EL (cell line): ENCODE measurements at regions not wholly inside any gene's neighbourhood (a gene's known extent, or its start where the extent isn't known, plus 50 kb on each side); places are given as distances from the start of the nearest gene placed in this dataset.

ENCODE experiments used
- DNase-seq: peaks from one replicate; pipeline ENCODE4 v3.0.0-alpha.2; 2016

GRCh38 chr3:127112796-127113570 is 79.9 kb upstream of the PRR23E start:
- DNase-seq, result no peak

GRCh38 chr3:127113571-127113891 is 79.4 kb upstream of the PRR23E start:
- no peak for DNase-seq

GRCh38 chr3:127114337-127115070 is 78.4 kb upstream of the PRR23E start:
- DNase-seq, result no peak

GRCh38 chr3:127115691-127116351 is 77.1 kb upstream of the PRR23E start:
- DNase-seq, result no peak

- DNase-seq, result no peak
Observed at GRCh38 chr3:127118366-127118765, 74.6 kb upstream of the PRR23E start.

- DNase-seq, result no peak
Observed at GRCh38 chr3:127119693-127120464, 73.1 kb upstream of the PRR23E start.

GRCh38 chr3:127120851-127121647 is 71.9 kb upstream of the PRR23E start:
- DNase-seq, result no peak

- no peak for DNase-seq
Observed at GRCh38 chr3:127121885-127122284, 71.0 kb upstream of the PRR23E start.

GRCh38 chr3:127123533-127123932 is 69.4 kb upstream of the PRR23E start:
- DNase-seq, result no peak

GRCh38 chr3:127124120-127124519 is 68.8 kb upstream of the PRR23E start:
- DNase-seq, result no peak

GRCh38 chr3:127131424-127132170 is 61.3 kb upstream of the PRR23E start:
- DNase-seq, result no peak

- DNase-seq, result no peak
Observed at GRCh38 chr3:127132876-127133275, 60.1 kb upstream of the PRR23E start.

GRCh38 chr3:127133971-127134370 is 59.0 kb upstream of the PRR23E start:
- DNase-seq, result no peak

GRCh38 chr3:127134466-127134865 is 58.5 kb upstream of the PRR23E start:
- DNase-seq, result no peak

- DNase-seq, result no peak
Observed at GRCh38 chr3:127134887-127135240, 58.1 kb upstream of the PRR23E start.

GRCh38 chr3:127135241-127136023 is 57.5 kb upstream of the PRR23E start:
- DNase-seq, result no peak

GRCh38 chr3:127136024-127136600 is 56.8 kb upstream of the PRR23E start:
- DNase-seq, result no peak

GRCh38 chr3:127136706-127137105 is 56.2 kb upstream of the PRR23E start:
- no peak for DNase-seq

- no peak for DNase-seq
Observed at GRCh38 chr3:127137113-127137512, 55.8 kb upstream of the PRR23E start.

- no peak for DNase-seq
Observed at GRCh38 chr3:127137757-127138536, 55.0 kb upstream of the PRR23E start.
